NOMO-1 (cell line): ENCODE measurements at regions not wholly inside any gene's neighbourhood (a gene's known extent, or its start where the extent isn't known, plus 50 kb on each side); places are given as distances from the start of the nearest gene placed in this dataset.
"Not testable (repeated sequence)": the region's sequence is repeated elsewhere in the genome, so short reads cannot be mapped to it uniquely, and the experiment has no call there.

Experiments
- DNase-seq, 2 experiments: peaks; one replicate each; lab custom pipeline; 2025; ENCODE audit not compliant: unreplicated experiment in 2 of 2; lab: John Stamatoyannopoulos, UW

DNA sequence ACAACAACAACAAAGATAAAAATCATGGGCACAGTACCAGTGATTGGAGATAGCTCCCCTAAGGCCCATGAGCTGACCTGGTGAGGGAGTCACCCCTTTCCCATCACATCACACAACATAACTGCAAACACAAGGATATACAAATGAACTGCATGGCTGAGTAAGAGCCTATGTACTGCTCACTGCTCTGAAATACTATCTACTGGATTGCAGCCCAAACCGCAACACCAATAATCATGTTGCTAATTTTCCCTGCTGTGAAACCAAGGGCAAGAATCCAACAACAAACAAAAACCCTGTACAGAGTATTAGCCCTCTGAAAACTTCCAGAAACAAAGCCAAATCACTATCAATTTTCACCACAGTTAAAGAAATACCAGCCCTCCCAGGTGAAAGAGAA is 1893.2 kb downstream of the PCDH9 start:
- no peak for DNase-seq

DNA sequence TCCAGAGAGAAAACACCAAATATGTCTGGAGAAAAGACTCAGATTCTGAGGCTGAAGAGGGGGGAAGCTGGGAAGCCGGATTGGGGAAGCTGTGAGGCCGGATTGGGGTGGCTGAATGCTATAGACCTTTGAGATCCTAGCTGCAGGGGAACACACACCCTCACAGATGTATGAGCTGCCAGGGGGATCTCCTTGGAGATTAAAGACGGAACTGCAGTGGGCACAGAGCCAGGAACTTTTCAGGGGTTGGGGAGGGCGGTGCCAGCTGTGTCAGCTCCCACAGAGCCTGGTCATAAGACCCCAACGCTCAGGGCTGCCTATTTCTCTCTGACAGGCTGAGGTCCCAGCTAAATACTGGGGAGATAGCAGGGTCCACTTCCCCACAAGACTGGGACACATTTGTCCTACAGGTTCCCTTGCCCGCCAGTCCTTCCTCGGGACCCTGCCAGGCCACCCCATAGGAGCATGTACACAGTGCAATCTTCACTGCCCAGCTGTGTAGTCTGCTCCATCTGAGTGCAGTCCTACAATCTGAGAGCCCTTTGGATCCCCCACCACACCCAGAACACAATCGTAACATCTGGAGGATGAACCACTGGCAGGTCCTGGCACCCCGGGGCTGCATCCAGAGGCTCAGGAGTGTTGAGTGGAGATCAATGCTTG is 1893.9 kb downstream of the PCDH9 start:
- DNase-seq: no peak

GRCh38 chr13:65330691-65331090 is 1899.4 kb downstream of the PCDH9 start:
- DNase-seq: no peak

DNA sequence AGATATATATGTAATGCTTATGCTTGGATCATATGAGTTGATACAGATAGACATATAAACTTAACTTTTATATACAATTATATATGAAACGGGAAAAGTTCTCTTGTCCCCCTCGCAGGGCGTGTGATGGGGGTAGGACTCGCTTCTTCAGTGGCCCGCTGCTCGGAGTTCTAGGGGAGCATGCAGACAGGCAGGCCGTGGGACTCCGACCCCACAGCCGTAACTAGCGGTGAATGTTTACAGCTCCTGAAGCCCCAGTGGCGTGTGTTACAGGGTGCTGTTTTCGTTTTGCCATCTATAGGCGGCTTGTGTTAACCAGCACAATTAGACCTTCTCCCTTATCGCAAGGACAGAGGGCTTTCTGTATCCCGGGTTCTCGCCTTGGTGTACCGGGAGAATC is 1899.8 kb downstream of the PCDH9 start:
- no peak for DNase-seq

DNA sequence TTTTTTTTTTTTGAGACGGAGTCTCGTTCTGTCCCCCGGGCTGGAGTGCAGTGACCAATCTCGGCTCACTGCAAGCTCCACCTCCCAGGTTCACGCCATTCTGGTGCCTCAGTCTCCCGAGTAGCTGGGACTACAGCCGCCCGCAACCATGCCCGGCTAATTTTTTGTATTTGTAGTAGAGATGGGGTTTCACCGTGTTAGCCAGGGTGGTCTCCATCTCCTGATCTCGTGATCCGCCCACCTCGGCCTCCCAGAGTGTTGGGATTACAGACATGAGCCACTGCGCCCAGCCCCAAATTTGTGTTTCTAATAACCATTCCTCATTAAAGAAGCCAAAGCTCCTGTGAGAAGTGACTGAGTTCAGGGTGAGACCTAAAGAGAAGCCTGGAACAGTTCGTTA is 1906.9 kb downstream of the PCDH9 start:
- DNase-seq: not testable (repeated sequence)

DNA sequence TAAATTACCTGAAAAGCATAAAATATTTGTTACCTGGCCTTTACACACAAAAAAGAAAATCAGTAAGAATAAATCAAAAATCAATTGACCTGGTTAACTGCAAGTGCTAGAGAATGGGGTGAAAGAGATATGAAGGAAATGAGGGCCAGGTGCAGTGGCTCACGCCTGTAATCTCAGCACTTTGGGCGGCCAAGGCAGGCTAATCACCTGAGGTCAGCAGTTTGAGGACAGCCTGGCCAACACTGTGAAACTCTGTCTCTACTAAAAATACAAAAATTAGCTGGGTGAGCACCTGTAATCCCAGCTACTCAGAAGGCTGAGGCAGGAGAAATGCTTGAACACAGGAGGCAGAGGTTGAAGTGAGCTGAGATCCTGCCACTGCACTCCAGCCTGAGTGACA is 1908.7 kb downstream of the PCDH9 start:
- not testable (repeated sequence) for DNase-seq

DNA sequence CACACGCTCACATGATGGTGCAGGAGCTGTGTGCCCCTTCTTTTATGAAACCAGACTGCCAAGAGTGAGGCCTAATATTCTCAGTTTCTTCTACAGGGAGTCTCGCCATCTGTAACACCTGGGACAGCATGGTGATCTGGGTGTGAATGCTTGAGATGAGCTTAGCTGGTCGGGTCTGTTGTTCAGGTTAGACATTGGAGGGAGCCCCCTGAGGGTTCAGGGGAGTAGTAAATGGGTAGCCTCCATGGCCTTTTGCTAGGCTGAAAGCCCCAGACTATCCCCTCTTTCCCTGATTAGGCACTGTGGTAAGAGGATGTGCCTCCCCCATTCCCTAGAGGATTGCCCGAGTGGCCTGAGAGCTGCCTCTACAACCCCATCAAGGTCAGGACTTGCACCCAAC is 1916.1 kb downstream of the PCDH9 start:
- DNase-seq: no peak

GRCh38 chr13:65310663-65311328 is 1919.3 kb downstream of the PCDH9 start:
- no peak for DNase-seq

GRCh38 chr13:65309906-65310305 is 1920.2 kb downstream of the PCDH9 start:
- no peak for DNase-seq

GRCh38 chr13:65308729-65309128 is 1921.4 kb downstream of the PCDH9 start:
- DNase-seq: not testable (repeated sequence)

- no peak for DNase-seq
These were observed 1923.1 kb downstream of the PCDH9 start for GRCh38 chr13:65307056-65307455.

DNA sequence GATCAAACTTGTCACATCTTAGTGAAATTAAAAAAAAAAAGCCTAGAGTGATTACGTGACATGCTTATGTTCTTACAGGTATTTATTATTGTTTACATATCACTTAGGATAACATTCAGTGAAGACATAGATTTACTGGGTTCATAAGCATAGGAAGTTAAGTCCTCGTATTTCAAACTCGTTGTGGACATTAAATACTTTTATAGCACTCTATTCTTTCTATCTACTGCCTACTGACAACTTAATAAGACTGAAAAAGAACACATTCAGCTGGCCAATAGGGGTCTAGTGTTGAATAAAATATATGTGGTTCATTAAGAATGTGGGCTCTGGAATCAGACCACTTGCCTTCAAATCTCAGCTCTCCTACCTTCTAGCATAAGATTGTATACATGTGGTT is 1927.4 kb downstream of the PCDH9 start:
- DNase-seq: no peak

DNA sequence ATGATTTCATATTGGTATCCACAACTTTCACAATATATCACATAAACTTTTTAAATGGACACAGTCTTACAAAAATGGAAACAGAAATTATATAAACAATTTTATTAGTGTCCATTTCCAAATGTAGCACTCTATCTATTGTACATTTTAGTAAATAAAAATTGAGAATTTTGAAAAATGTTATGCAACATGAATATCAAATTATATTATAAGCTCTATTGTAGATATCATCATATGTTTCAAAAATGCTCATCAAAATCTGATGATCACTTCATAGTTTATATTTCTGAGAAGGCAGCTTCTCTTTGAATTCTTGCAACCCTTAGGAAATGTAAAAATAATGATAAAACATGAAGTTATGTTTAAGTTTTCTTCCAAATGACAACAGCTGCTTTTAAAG is 1928.6 kb downstream of the PCDH9 start:
- DNase-seq: no peak

- DNase-seq: no peak
These were observed 1929.9 kb downstream of the PCDH9 start for GRCh38 chr13:65300220-65300619.

- no peak for DNase-seq
These were observed 1936.5 kb downstream of the PCDH9 start for GRCh38 chr13:65293530-65294198.

- DNase-seq: no peak
These were observed 1937.6 kb downstream of the PCDH9 start for GRCh38 chr13:65292488-65292901.

- DNase-seq: no peak
These were observed 1942.7 kb downstream of the PCDH9 start for GRCh38 chr13:65287405-65287804.

DNA sequence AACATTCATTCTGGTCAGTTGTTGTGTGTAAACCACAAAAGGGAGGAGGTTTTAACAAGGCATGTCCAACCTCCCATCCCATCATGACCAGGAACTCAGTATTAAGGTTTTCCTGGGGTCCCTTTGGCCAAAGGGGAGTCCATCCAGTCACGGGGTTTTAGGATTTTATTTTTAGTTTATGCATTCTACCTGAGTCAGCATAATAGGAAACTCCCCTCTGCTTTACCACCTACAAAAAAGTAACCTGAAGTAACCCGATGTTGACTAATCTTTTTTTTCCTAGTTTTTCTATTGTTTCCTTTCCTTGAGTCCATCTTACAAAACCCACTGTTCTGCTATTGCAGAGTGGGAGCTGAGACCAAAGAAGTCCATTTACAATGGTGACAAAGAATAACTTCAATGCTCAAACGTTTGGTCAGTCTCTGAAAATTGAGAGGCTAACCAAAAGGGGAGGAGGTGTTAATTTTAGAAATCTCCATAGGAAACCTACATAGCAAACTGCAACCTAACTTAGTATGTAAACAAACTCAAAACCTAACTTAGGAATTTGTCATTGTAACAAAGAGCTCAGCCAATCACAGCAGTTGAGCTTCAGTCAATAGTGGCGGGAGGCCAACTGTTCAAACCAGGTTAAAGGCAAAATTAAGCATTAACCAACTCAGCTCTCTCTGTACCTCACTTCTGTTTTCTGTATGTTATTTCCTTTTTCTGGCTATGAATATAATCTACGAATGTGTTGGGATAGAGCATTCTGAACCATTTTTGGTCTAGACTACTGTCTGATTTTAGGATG is 1954.1 kb downstream of the PCDH9 start:
- no peak for DNase-seq

- no peak for DNase-seq
These were observed 1955.0 kb downstream of the PCDH9 start for GRCh38 chr13:65275108-65275507.

- not testable (repeated sequence) for DNase-seq
These were observed 1956.2 kb downstream of the PCDH9 start for GRCh38 chr13:65273811-65274420.

- no peak for DNase-seq
These were observed 1962.1 kb downstream of the PCDH9 start for GRCh38 chr13:65268009-65268408.
